Activated CD4-positive, alpha-beta T cell treated with anti-CD3 and anti-CD28 coated beads for 4 hours (primary cell): ENCODE measurements at regions not wholly inside any gene's neighbourhood (a gene's known extent, or its start where the extent isn't known, plus 50 kb on each side); places are given as distances from the start of the nearest gene placed in this dataset.
A peak's percentile ranks its signal among the peaks of the same experiment; 100 is the strongest.
"Not testable (repeated sequence)": the region's sequence is repeated elsewhere in the genome, so short reads cannot be mapped to it uniquely, and the experiment has no call there.

Source experiments
- DNase-seq, 2 donors: peaks; one replicate each; pipeline ENCODE4 v3.0.0-alpha.2; 2020

DNA sequence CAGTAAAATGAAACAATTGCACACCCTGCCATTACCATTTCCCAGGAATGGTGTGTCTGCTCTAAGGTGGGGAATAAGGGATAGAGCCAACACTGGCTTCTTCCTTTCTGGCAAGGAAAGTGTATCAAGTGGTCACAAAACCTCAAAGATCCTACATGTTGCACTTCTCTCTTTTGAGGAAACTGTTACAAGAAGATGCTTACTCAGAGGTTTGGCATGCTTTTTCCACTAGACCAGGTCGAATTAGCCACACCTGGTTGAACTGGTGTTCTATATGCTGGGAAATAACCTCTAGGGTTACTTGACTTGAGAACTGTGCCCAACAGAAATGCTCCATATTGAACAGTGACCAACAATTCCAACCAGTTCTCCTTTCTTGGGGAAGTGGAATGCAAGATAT lies 102.9 kb downstream of the LRRN1 start:
- DNase-seq = no peak

GRCh38 chr3:3906171-3906570 lies 106.9 kb downstream of the LRRN1 start:
- DNase-seq = no peak

DNA sequence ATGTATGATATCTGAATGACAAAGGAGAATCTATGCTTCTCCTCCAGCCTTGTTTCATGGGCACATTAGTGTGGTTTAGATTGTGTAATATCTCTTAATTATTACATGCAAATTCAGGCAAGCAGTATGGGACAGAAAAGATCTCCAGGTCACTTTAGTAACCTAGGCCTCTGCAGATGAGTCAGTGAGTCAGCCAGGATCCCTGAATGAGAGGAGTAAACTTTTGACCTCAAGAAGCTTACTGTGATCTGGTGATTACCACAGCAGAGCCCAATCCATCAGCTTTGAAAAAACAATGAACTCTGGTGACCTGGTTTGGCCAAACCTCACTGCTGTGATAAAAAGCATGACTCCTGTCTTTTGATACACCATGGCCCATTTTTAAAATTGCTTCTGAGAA lies 107.8 kb downstream of the LRRN1 start:
- no peak for DNase-seq

GRCh38 chr3:3918763-3919162 lies 119.5 kb downstream of the LRRN1 start:
- no peak for DNase-seq

GRCh38 chr3:3919316-3919715 lies 120.1 kb downstream of the LRRN1 start:
- no peak for DNase-seq

- DNase-seq = no peak
Measured at GRCh38 chr3:3923619-3924018, 124.4 kb downstream of the LRRN1 start.

- DNase-seq = no peak
Measured at GRCh38 chr3:3927198-3927597, 128.0 kb downstream of the LRRN1 start.

- DNase-seq = no peak
Measured at GRCh38 chr3:3927965-3928364, 128.7 kb downstream of the LRRN1 start.

- DNase-seq = not testable (repeated sequence)
Measured at GRCh38 chr3:3941380-3941779, 142.1 kb downstream of the LRRN1 start.

DNA sequence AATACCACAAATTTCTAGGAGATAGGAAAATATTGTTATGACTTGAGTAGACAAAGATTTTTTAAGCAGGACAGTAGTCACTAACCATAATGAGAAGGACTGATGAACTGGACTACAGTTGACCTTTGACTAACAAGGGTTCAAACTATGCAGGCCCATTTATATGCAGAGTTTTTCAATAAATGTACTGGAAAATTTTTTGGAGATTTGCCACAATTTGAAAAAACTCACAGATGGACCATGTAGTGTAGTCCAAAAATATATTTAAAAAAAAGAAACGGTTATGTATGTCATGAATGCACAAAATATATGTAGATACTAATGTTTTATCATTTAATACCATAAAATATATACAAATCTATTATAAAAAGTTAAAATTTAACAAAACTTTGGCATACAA lies 151.8 kb downstream of the LRRN1 start:
- DNase-seq = no peak

- DNase-seq = no peak
Measured at GRCh38 chr3:3951501-3951900, 152.3 kb downstream of the LRRN1 start.

DNA sequence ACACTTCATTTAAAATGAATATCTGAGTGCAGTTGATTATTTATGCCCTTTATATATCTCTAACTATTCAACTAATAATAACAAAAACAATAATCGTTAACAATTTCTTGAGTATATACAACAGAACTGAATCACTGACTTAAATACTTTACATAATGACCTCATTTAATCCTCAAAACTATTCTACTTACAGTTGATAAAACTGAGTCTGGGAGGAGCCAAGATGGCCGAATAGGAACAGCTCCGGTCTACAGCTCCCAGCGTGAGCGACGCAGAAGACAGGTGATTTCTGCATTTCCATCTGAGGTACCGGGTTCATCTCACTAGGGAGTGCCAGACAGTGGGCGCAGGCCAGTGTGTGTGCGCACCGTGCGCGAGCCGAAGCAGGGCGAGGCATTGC lies 163.6 kb downstream of the LRRN1 start:
- DNase-seq = not testable (repeated sequence)

- no peak for DNase-seq
Measured at GRCh38 chr3:3984053-3984452, 184.8 kb downstream of the LRRN1 start.

DNA sequence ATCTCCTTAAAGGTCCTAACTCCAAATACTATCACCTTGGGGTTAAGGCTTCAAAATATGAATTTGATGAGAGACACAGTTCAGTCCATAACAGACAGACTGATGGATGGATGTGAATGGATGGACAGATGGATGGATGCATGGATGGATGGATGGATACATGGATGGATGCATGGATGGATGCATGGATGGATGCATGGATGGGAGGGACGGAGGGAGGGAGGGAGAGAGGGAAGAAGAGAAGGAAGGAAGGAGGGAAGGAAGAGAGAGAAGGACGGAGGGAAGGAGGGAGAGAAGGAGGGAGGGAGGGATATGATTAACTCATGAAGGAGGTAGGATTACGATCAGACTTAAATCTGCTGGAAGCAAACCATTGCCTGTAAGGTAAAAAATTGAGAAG lies 192.4 kb downstream of the LRRN1 start:
- DNase-seq = no peak

GRCh38 chr3:3992312-3992874 lies 193.2 kb downstream of the LRRN1 start:
- DNase-seq = no peak

GRCh38 chr3:3998140-3998922 lies 199.1 kb downstream of the LRRN1 start:
- DNase-seq = peak in 1 of 2 donors; percentile 9

- not testable (repeated sequence) for DNase-seq
Measured at GRCh38 chr3:3999340-3999739, 200.1 kb downstream of the LRRN1 start.

- DNase-seq = no peak
Measured at GRCh38 chr3:4001976-4002375, 202.7 kb downstream of the LRRN1 start.

GRCh38 chr3:4006288-4006687 lies 207.1 kb downstream of the LRRN1 start:
- no peak for DNase-seq

DNA sequence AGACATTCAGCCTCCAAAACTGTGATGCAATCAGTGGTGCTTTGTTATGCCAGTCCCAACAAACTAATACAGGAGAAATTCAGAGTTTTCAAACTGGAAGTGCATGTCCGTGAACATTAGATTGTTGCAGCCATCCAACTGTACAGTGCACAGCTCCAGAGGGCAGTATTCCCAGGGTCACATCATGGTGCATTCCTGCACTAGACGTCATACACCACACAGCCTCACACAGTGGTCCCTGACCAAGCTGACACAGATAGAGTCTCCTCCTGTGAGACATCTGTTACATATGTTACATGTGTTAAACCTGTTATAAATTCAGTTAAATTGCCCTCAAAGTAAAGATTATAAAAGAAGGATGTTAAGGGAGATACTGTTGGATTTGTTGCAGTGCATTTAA lies 209.0 kb downstream of the LRRN1 start:
- no peak for DNase-seq

- no peak for DNase-seq
Measured at GRCh38 chr3:4011166-4011565, 211.9 kb downstream of the LRRN1 start.

DNA sequence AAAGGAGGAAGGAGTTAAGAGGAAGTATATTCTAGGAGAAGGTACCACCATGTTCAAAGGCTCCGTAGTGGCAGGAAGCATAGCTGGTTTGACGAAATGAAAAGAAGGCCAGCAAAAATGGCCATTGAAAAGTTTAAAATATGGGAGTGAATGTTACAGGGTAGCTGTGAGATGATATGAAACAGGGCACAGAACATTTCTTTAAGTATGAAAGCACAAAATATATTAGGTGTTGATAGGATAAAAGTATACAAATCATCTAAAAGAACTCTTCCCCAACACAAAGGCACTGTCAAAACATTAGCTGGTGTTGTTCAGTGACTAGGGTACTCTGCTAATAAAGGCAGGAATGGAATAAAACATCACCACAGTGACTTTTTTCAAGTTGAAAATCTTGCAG lies 216.2 kb downstream of the LRRN1 start:
- DNase-seq = no peak

GRCh38 chr3:4019501-4019900 lies 220.3 kb downstream of the LRRN1 start:
- DNase-seq = no peak

DNA sequence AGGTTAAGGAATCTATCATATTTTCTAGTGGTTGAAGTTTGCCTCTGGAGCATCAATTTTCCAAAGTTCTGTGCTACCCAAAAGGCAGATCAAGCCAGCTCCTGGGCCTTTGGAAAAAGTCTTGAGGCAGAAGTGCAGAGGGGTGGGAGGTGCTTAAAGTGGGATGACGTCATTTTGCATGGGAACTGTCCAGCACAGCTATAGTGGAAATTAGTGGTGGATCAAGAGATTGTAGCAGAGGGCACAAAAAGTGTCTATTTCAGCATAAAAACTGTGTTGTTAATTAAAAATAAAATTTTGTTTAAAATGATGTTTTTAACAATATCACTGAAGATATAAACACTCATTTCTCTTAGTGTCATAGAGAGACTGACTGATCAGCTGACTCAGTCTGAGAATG lies 221.9 kb downstream of the LRRN1 start:
- no peak for DNase-seq

GRCh38 chr3:4029135-4029534 lies 229.9 kb downstream of the LRRN1 start:
- DNase-seq = no peak
